OCI-LY7 (cell line): ENCODE measurements at regions not wholly inside any gene's neighbourhood (a gene's known extent, or its start where the extent isn't known, plus 50 kb on each side); places are given as distances from the start of the nearest gene placed in this dataset.

Source experiments
- EZH2phosphoT487 ChIP-seq: fragments of 200-600 bp; sonication (generic); IDR thresholded peaks from 2 replicates; pipeline ENCODE4 v1.6.1; 2018; ENCODE audit warnings: low read depth, borderline replicate concordance, mild to moderate bottlenecking, mixed run types, antibody characterized with exemption, low read length, moderate library complexity, mixed read lengths
- TF ChIP-seq, protein P1 (sequence below): fragments of 200-600 bp; sonication (generic); conservative IDR thresholded peaks from 2 replicates; pipeline ENCODE4 v1.5.1; 2014; ENCODE audit warnings: mild to moderate bottlenecking, antibody characterized with exemption, low read length, moderate library complexity, mixed read lengths

DNA sequence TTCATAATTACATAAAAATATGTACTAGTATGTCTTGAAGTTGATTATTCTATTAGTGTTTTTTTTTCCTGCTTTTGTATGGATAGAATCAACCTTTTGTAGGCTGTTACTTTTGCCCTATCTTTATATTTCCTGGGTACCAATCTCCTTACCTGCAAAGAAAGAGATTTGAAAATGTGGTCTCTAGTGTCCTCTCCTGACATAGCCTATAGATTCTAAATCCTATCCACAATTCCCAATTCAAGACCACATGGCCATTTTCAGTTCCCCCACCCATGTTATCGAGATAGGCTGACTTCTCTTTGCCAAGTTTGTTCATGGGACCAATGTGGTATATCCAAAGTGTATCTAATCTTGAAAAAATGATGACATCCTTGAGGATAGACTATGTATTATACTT lies 269.4 kb upstream of the SEMA3D start:
- TF ChIP-seq, protein P1, sequence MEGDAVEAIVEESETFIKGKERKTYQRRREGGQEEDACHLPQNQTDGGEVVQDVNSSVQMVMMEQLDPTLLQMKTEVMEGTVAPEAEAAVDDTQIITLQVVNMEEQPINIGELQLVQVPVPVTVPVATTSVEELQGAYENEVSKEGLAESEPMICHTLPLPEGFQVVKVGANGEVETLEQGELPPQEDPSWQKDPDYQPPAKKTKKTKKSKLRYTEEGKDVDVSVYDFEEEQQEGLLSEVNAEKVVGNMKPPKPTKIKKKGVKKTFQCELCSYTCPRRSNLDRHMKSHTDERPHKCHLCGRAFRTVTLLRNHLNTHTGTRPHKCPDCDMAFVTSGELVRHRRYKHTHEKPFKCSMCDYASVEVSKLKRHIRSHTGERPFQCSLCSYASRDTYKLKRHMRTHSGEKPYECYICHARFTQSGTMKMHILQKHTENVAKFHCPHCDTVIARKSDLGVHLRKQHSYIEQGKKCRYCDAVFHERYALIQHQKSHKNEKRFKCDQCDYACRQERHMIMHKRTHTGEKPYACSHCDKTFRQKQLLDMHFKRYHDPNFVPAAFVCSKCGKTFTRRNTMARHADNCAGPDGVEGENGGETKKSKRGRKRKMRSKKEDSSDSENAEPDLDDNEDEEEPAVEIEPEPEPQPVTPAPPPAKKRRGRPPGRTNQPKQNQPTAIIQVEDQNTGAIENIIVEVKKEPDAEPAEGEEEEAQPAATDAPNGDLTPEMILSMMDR, result no peak
- no peak for TF ChIP-seq EZH2phosphoT487
